Stromal cell of bone marrow (primary cell): ENCODE measurements at regions not wholly inside any gene's neighbourhood (a gene's known extent, or its start where the extent isn't known, plus 50 kb on each side); places are given as distances from the start of the nearest gene placed in this dataset.
"Not testable (repeated sequence)": the region's sequence is repeated elsewhere in the genome, so short reads cannot be mapped to it uniquely, and the experiment has no call there.

Experiments
- DNase-seq: peaks from one replicate; pipeline ENCODE4 v3.0.0-alpha.2; 2012; ENCODE audit warnings: low read depth

- no peak for DNase-seq
Measured at GRCh38 chr2:154507186-154507585, 191.3 kb upstream of the KCNJ3 start.

DNA sequence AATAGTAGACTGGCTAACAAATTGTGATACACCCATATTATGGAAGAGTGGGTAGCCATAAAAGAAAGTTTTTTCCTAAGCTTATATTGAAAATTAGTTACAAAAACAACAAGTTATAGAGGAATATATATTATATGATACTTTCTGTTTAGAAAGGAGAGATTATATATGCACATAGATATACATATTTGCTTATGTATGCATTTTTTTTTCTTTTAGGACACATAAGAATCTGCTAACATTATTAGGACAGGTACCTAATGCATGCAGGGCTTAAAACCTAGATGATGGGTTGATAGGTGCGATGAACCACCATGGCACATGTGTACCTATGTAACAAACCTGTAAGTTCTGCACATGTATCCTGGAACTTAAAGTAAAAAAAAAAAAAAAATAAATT, 179.6 kb upstream of the KCNJ3 start:
- no peak for DNase-seq

GRCh38 chr2:154520951-154521350, 177.5 kb upstream of the KCNJ3 start:
- not testable (repeated sequence) for DNase-seq

- no peak for DNase-seq
Measured at GRCh38 chr2:154526234-154526633, 172.3 kb upstream of the KCNJ3 start.

DNA sequence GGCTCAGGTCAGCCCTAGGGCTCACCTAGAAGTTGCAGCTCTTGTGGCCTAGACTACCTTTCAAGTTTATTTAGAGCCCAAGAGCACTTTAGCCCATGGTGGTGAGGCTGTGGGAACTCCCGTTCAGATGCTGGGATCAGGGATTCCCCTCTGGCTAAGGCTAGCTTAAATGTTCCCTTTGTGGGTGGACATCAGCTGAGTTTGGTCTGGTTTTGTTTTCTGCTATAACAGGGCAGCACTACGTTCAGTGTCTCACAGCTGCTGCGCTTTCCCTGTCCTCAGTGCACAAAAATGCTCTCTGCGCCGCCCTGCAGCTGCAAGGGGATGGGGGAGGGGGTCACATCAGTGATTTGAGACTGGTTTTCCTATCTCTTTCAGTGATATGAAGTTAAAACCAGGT, 170.5 kb upstream of the KCNJ3 start:
- DNase-seq = no peak

DNA sequence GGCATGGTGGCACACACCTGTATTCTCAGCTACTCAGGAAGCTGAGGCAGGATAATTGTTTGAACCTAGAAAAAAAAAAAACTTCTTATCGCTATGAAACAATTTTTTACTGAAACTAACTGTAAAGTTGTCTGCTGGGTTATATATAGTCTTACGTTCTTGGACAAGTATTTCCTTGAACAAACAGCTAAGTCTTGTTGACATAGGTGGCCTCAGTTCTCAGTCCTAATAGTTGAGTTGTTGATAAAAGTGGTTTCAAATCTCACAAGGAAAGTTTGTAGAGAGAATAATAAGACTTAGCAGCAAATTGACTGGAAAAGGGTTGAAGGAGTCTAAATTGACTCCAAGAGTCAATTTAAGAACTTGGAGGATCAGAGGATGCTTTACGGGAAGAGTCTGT, 166.5 kb upstream of the KCNJ3 start:
- no peak for DNase-seq

GRCh38 chr2:154532763-154533162, 165.7 kb upstream of the KCNJ3 start:
- DNase-seq = no peak

DNA sequence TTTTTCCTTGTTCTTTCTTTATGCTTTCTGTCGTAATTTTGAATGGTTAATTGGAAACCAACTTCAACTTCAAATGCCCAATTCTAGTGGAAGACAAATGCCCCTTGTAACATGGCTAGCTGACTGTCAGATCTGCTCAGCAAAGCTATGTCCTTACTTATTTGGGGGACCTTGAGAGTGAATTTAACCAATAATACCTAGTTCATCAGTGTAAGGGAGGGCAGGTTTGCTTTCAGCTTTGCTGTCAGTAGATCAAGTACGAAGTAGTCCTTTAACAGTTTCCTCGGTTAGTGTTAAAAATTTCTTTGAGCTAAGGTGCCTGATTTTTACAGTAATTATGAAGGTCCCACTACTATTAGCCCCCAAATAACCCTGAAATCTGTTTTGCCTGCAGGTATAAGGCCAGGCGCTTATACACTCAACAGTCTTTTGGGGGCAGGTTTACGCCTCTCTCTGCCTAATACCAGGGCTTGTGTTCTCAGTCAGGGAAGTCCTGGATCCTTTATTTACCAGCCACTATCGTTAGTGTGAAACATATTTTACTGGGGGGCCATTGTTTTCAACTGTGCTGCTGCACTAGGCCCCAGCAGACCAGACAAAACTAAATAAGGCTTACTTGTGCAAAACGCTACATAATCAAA, 165.1 kb upstream of the KCNJ3 start:
- no peak for DNase-seq

DNA sequence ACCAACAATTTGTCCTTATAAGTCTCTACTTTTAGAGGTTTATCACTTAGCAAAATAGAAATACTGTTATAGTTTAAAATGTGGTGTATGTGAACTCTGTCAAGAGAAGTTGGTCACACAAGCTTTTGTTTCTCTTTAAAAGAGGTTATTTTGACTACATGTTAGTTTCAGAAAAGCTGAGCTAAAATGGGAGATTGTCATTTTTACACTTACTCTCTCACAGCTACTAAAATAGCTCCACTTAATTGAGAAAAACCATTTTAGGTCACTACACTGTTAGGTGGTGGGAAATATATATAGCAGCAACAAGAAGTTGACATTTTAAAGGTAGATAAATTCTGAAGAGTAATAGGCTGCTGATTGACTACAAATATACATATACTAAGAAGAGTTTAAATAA, 161.5 kb upstream of the KCNJ3 start:
- DNase-seq = no peak

DNA sequence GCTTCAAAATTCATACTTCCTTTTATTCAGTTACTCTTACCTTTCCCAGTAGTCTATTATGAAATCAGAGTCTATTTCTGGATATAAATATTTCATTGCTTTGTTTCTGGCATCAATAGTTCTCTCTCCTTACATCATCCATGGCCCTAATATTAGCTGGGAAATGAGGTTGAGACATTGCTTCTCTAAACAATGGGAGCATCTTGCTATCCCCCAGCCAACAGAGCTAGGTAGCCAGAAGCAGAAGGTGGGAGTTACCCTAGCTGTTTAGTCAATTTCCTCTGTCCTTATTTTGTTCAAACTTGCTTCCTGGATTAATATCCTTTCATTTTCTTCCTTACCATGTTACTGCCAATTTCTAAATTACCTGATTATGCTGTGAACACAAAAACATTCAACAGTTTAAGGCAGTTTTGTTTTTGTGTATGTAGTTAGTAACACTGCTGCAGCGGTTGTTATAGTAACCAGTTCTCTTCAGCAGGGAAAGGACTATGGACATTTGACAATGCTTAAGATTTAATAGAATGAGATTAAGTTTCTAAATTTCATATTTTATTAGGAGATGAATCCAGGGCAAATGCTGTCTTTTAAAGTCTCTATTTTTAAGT, 160.5 kb upstream of the KCNJ3 start:
- DNase-seq = no peak

GRCh38 chr2:154546341-154546740, 152.2 kb upstream of the KCNJ3 start:
- DNase-seq = no peak

- DNase-seq = no peak
Measured at GRCh38 chr2:154549869-154550268, 148.6 kb upstream of the KCNJ3 start.

DNA sequence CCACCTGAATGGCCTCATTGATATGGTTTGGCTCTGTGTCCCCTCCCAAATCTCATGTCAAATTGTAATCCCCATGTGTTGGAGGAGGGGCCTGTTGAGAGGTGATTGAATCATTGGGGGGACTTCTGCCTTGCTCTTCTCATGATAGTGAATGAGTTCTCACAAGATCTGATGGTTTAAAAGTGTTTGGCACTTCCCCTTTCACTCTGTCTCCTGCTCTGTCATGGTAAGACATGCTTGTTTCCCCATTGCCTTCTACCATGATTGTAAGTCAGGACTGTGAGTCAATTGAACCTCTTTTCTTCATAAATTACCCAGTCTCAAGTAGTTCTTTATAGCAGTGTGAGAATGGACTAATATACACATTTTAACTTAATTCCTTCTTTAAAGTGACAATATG, 146.8 kb upstream of the KCNJ3 start:
- DNase-seq = no peak

DNA sequence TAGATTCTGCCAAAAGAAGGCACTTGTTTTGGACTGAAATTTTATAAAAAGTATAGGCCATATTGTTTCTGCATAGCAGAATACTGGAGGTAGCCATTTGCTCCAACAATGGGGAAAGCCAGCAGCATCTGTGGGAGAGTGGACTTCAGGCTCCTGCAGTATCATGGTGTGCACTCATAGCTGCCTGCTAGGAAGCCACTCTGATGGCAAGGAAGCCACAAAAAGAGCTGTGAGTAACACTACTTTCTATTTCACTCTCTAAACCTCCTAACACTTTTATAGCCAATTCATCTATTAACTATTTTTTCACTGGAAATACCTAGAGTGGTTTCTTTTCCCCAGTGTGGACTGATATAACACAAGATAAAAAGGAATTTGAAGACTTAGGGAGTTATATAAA, 144.4 kb upstream of the KCNJ3 start:
- no peak for DNase-seq

DNA sequence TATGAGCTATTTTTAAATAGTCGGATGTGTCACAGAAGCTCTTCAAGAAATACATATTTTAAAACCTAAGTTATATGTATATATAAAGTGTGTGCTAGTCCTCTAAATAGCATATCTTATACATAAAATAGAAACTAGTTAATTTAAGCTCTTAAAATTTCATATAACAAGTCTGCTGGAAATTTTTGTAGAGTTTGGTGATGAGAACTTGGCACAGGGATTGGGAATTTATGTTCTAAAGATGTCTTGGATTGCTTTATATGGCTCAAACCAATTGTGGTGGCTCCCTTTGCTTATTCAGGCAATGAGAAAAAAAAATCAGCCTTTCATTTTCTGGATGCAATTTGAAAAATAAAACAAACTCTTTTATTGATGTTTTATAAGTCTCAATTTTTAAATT, 142.8 kb upstream of the KCNJ3 start:
- no peak for DNase-seq

- DNase-seq = no peak
Measured at GRCh38 chr2:154556146-154556545, 142.3 kb upstream of the KCNJ3 start.

- DNase-seq = no peak
Measured at GRCh38 chr2:154556607-154557006, 141.9 kb upstream of the KCNJ3 start.

- DNase-seq = no peak
Measured at GRCh38 chr2:154557906-154558305, 140.6 kb upstream of the KCNJ3 start.

- no peak for DNase-seq
Measured at GRCh38 chr2:154565433-154565832, 133.1 kb upstream of the KCNJ3 start.

- no peak for DNase-seq
Measured at GRCh38 chr2:154568413-154568812, 130.1 kb upstream of the KCNJ3 start.

- no peak for DNase-seq
Measured at GRCh38 chr2:154570501-154570900, 128.0 kb upstream of the KCNJ3 start.

GRCh38 chr2:154576699-154577098, 121.8 kb upstream of the KCNJ3 start:
- not testable (repeated sequence) for DNase-seq

DNA sequence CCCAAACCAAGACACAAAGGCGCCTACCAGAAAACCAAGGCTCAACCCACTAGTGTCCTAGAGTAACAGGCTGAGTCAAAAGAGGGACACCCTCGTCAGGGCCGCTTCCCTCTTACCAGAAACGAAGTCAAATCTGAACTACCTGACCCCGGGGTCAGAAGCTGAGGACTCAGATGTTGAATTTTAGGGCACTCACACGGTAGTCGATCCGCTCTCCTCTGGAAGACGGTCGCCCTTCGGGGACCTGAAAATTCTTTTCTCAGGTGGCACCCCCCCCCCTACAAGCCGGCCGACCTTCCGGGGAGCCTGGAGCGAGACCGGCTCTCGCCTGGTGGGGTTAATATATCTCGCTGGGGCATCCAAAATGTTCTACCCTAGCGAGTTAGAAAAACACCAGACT, 121.1 kb upstream of the KCNJ3 start:
- no peak for DNase-seq

GRCh38 chr2:154580767-154581166, 117.7 kb upstream of the KCNJ3 start:
- DNase-seq = no peak
